Stimulated activated CD4-positive, alpha-beta T cell treated with anti-CD3 and anti-CD28 coated beads, Interleukin-15, amount 100 ng/mL, for 48 hours (primary cell): ENCODE measurements at regions not wholly inside any gene's neighbourhood (a gene's known extent, or its start where the extent isn't known, plus 50 kb on each side); places are given as distances from the start of the nearest gene placed in this dataset.

Experiments
- DNase-seq, 2 donors: peaks; one replicate each; pipeline ENCODE4 v3.0.0-alpha.2; 2020; ENCODE audit warnings: low read depth in 2 of 2

DNA sequence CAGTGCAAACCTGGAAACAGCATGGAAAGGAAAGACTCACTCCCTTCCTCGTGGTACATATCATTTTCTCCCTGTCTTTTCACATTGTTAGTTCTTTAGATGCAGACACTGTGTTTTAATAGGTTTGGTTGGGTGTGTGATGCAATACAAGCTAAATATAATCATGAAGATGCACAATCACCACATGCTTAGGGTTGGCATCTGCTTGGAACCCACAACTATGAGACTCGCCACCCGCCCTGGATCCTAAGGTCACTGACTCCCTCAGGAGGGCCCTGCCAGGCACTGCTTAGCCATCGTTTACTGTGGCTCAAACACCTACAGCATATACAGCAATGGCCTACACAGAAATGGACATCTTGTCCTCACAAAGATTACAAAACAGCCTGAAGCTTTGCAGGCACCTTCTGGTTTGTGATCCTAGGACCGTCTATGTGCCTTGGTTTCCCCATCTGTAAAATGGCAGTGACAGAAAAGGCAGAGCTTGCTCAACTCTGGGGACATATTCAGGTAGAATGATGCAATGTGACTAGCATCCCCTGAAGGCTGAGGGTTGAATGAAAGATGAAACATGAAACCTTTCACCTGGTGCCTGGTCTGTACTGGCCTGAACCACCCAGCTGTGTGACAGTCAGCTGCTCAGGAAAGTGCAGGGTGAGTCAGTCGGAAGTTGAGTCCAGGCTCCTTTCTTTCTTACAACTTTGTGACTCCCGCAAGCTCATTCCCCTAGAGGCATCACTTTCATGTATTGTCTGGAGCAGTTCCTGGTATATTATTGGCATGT is 123.6 kb upstream of the PFN2 start:
- no peak for DNase-seq

GRCh38 chr3:150091626-150092025 is 120.9 kb upstream of the PFN2 start:
- no peak for DNase-seq

GRCh38 chr3:150090877-150091276 is 120.2 kb upstream of the PFN2 start:
- no peak for DNase-seq

- no peak for DNase-seq
Measured at GRCh38 chr3:150090006-150090405, 119.3 kb upstream of the PFN2 start.

DNA sequence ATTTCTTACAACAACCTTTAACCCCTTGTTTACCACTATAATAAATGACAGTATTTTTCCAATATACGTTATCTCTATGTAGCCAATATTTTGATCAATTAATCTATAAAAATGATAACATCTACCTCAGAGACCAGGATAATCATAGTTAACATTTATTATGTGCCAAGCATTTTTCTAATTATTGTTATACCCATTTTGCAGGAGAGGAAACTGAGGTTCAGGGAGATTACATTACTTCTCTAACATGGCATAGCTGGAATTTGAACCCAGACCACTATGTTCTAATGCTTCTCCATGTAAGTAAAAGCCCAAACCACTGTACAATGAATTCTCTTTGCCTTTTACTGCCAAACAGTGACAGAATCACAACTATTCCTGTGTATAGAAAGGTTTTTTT is 113.4 kb upstream of the PFN2 start:
- no peak for DNase-seq

- no peak for DNase-seq
Measured at GRCh38 chr3:150083655-150084042, 113.0 kb upstream of the PFN2 start.

DNA sequence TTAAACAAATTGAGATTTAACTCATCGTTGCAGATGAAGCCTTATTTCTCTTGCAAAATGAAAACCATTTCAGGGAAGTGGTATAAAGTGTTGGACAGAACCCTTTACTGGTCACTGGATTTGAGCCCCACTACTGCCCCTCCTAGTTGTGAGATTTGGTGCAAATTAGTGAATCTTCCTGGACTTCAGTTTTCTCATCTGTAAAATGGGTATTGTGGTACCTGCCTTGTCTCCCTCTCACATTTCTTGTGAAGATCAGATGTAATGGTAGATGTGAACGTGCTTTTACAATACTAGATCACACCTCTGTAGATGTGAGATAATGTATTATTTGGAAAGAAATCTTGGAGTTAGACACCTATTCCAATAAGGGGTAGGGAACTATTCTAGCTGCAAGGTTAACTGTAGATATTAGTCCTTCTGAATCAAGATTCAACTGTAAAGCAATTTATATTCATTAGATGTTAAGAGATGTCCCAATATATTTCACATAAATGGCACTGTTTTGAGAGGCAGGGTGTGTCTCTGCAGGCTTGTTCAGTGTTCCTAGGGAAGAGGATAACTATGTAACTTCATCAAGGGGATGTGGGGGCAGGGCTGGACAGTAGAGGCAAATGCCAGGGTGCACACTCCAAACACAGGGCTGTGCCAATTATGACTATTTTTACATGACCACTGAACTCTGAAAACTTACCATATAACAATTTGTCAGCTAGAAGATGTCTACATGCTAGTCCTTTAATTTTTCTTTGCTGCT is 112.4 kb upstream of the PFN2 start:
- no peak for DNase-seq

- DNase-seq = no peak
Measured at GRCh38 chr3:150081084-150081483, 110.4 kb upstream of the PFN2 start.

DNA sequence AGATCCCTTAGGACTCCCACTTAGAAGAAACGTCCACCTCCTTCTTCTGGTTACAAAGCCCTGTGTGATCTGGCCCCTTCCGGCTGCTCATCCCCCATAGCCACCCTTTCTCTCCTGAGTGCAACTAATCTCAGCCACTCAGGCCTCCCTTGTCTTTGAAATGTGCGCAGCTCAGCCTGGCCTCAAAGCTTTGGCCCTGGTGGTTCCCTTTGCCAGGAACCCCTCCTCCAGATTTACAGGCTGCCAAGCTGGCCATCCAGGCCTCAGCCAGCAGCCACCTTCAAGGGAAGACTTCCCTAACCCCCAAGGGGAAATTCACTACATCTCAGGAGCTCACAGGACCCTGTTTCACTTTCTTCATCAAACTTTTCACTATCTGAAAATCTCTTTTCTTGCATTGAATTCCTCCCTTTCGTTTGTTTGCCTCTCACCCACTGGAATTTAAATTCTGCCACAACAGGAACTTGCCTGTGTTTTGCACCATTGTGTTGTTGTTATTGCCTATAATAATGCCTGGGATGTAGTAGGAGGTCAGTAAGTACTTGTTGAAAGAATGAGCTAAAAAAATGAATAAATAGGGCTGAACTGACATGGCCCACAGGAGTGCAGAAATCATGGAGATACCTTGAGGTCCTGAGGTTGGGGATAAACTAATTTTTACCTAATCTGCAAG is 109.5 kb upstream of the PFN2 start:
- no peak for DNase-seq

DNA sequence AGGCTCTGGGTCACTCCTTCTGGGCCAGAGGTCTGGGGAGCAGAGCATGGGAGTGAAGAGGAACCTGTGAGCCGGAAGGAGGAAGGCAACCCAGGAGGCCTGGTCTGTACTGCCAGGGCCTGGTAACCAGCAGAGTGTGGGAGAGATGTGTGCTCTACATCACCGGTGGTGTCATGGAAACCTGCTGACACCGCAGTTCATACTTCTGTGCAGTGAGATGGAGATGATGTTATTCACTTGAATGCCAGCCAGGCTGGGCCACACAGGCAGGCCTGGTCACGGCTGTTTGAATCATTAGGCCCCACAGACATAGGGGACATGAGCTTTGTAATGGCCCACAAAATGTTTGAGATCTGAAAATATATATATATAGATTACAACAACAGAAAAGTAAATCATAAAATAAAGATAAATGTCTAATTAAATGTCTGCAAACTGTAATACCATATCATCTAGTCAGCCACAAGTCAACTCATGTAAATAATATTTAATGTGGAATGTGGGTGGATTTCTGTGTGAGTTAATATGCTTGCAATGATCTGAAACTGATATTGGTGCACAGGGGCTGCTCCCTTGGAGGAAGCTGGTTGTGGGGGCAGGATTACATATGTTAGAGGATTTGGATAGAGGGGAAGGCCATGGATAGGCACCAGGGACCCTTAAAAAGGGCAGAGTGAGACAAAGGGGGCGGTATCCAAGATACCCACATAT is 108.5 kb upstream of the PFN2 start:
- no peak for DNase-seq

DNA sequence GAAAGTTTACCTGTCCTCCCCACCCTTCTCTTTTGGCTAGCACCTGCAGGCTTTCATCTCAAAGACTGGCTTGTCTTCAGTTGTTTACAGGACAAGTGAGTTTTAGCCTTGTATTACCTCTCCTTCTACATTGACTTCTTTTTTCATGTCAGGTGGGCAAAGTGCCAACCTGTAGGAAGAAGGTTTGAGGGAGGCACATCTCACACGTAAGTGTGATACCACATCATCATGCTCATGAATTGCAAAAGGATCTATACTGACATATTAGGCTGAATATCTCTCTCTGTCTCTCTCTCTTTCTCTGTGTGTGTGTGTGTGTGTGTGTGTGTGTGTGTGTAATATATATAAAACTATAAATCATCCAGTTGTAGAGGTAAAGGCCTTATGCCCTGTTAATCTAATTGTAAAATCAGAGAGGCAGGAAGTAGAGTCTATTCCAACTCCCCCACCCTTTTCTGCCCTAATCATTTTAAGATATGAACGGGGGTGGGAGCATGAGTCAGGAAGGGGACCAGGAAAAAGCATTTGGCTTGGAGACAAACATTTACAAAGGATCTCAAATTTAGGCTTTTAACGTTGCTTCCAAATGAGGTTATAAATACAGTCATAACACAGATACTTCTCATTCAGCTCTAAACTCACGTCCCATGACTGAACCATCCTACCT is 107.0 kb upstream of the PFN2 start:
- no peak for DNase-seq

- DNase-seq = no peak
Measured at GRCh38 chr3:150077107-150077506, 106.4 kb upstream of the PFN2 start.

DNA sequence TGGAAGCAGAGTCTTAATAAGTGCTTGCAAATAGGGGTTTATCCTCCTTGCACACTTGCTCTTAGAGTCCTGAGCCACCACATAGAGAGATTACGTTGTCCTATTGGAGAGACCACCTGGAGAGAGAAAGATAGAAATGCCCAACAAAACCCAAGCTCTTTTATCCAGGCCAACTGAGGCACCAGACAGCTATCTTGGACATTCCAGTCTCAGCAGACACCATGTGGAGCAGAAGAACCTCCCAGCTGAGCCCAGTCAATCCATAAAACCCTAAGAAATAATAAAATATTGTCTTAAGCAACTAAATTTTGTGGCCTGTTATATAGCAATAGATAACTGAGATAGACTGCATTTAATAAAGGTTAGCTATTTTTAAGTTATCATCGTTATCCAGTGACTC is 105.7 kb upstream of the PFN2 start:
- DNase-seq = no peak

DNA sequence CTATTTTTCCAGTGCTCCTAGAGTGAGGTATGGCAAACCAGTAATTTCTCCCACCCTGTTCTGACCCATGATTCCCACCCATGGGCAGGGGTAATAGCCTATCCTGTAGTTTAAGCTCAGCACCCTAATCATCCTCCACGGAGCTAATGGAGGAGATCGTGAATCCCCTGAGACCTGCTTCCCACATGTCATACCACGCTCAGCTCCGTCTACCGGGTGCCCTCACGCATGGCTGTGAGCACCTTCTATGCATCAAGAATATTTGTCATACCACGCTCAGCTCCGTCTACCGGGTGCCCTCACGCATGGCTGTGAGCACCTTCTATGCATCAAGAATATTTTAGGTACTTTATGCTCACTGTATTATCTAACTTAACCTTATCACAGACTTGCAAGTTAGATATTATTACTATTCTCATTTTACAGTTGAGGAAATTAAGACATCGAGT is 104.7 kb upstream of the PFN2 start:
- DNase-seq = no peak

GRCh38 chr3:150074697-150075416 is 104.2 kb upstream of the PFN2 start:
- DNase-seq = no peak

DNA sequence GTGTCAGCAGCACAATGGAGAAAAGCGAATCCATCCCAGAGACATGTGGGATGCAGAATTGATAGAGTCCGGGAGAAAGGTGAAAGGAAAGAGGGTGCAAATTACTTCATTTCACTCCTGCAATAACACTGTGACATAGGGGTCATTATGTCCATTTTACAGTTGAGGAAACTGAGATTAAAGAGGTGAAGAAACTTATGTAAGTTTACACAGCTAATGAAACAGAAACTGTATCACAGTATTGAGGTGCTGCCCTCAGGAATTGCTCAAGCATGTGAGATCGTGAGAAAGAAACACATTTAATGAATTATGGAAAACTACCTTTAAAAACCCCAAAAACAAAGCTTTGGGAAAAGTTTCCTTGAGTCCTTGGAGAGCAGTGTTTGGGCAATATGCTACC is 103.6 kb upstream of the PFN2 start:
- no peak for DNase-seq

GRCh38 chr3:150073513-150073912 is 102.8 kb upstream of the PFN2 start:
- no peak for DNase-seq

DNA sequence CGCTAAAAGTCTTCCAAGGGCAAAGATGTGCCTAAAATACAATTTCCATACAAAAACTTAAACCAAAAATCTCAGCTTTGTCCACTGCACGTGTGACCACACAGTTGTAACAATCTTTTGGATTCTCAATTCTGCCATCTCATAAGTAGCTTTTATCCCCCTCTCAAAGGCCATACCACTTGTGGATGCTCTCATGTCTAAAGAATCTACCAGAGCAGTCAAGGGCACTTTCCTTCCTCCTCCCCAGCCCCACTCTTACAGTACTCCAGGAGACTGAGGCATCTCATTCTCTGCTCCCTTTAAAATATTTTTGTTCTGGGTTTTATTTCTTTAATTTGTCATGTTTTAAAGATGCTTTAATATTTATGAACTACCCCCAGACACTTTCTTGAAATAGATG is 102.3 kb upstream of the PFN2 start:
- DNase-seq = no peak

GRCh38 chr3:150072576-150072975 is 101.9 kb upstream of the PFN2 start:
- DNase-seq = no peak

DNA sequence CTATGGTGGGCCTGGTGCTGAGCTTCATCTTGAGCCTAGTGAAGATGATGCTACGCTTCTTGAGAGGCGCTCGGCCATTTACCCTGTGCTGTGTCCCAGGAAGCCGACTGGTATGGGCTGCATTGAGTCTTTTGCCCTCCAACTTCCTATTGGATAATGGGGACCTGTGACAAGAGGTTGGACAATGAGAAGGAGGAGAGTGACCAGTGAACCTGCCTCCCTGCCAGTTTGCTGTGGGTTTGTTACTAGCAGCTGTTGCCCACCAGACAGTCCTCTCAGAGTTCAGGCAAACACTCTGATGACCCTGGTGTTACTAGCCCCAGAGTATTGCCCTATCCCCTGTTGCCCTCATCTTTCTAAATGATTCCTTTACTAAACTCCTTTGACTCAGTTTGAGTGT is 99.6 kb upstream of the PFN2 start:
- DNase-seq = no peak

GRCh38 chr3:150069633-150070032 is 98.9 kb upstream of the PFN2 start:
- no peak for DNase-seq
